Hypothalamus (tissue), 51 donors: ENCODE measurements at regions not wholly inside any gene's neighbourhood (a gene's known extent, or its start where the extent isn't known, plus 50 kb on each side); places are given as distances from the start of the nearest gene placed in this dataset.

Source experiments
- DNase-seq, 51 donors: peaks; one replicate each; lab custom pipeline; 2025; lab: John Stamatoyannopoulos, UW

DNA sequence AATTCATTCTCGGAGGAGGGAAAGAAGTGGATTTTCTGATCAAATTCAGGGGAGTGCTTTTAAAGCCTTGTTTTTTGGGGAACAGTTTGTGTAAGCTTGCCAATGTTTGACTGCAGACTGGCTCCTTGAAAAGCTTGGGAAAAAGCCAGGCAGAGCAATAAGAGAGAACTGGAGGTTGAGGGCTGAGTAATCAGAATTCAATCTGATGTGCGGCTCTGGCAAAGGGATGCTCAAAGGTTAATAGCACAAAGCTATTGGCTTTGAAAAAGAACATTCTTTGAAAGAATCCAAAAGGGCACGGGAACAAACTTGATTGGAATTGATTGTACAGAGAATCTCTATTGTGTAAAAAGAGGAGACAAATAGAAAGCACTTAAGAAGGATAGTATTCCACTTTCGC, 279.3 kb downstream of the YTHDC2 start:
- no peak for DNase-seq

DNA sequence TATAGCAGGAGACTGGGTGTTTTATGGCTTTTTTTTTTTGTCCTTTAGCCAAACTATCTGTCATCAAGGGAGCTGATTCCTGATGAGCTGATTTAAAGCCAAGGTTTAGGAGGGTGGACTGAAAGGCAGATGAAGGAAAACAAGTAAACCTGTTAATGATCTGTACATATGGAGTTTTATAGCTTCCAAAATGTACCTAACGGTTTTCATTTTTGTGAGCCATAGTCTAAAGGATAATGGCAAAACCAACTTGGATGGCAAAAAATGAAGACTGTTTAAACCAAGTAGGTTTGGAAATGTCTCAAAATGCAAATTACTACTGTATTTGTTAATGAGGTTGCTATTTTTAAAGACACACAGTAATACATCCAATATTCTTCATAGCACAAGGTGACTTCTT, 281.5 kb downstream of the YTHDC2 start:
- DNase-seq, result no peak

GRCh38 chr5:113800686-113801085, 287.2 kb downstream of the YTHDC2 start:
- DNase-seq, result no peak

GRCh38 chr5:113804264-113804663, 290.8 kb downstream of the YTHDC2 start:
- DNase-seq, result no peak

- no peak for DNase-seq
Observed at GRCh38 chr5:113804943-113805342, 291.4 kb downstream of the YTHDC2 start.

GRCh38 chr5:113806250-113806649, 292.8 kb downstream of the YTHDC2 start:
- DNase-seq, result peak in 2 of 51 donors; percentile 1 to 23

GRCh38 chr5:113806904-113807303, 293.4 kb downstream of the YTHDC2 start:
- peak in 8 of 51 donors; percentile 1 to 20 (median 5) for DNase-seq

- peak in 17 of 51 donors; percentile 1 to 47 (median 8) for DNase-seq
Observed at GRCh38 chr5:113807427-113807991, 294.0 kb downstream of the YTHDC2 start.

- no peak for DNase-seq
Observed at GRCh38 chr5:113808956-113809355, 295.5 kb downstream of the YTHDC2 start.

DNA sequence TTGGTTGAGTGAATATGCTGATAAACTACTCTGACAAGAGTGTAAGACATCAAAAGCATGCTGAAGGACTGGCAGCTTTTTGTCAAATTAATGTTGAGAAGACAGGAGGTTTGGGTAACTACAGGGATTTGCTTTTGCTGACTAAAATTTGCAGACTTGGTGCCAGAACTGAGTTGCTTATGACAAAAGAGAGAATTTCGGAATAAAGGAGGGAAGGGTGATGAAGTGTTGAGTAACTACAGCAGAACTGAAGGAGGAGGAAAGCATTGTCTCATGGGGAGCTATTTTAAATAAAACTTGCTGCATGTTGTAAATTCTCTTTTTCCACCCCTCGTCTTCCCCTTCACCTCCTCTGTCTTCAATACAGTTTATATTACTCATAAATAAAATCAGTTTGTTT, 296.1 kb downstream of the YTHDC2 start:
- no peak for DNase-seq

- DNase-seq, result no peak
Observed at GRCh38 chr5:113813466-113813865, 300.0 kb downstream of the YTHDC2 start.

- no peak for DNase-seq
Observed at GRCh38 chr5:113817683-113818082, 304.2 kb downstream of the YTHDC2 start.

DNA sequence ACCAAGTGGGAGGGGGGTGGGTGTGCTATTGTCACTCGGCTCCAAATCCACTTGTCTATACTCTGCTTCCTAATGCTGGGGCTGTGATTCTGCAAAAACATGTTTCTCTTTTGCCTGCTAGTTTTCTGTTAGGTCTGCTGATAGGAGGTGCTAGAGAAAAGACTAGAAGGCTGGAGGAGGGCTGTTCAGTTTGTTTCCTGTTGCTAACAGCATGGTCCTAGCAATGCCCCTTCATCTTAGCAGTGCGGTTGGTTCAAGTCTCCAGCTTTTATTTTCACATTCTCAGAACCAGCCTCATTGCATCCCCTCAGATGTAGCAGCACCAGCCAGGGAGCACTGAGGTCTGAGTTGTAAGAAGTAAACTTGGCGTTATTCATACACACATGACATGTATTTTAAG, 310.2 kb downstream of the YTHDC2 start:
- DNase-seq, result no peak

DNA sequence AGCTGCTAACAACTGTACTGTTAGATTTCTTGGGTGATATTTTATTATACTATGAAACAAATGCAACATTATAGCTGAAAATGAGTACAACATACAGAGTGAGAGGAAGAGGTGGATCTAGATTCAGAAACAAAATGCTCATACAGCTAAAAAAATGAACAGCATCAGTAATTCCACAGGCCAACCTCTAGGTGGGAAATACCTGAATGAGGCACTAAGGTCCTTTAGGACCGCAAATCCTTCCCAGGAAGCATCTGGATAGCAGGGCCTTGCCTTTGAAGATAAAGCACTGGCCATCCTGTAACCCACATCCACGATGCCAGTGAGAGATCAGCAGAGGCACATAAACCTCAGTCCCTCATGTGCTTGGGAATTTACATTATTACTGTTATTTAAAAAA, 310.8 kb downstream of the YTHDC2 start:
- DNase-seq, result no peak

GRCh38 chr5:113825176-113825575, 311.7 kb downstream of the YTHDC2 start:
- no peak for DNase-seq

- no peak for DNase-seq
Observed at GRCh38 chr5:113846941-113847340, 333.4 kb downstream of the YTHDC2 start.

GRCh38 chr5:113864437-113864836, 350.9 kb downstream of the YTHDC2 start:
- DNase-seq, result no peak

GRCh38 chr5:113866763-113867162, 353.3 kb downstream of the YTHDC2 start:
- no peak for DNase-seq

GRCh38 chr5:113869611-113870010, 356.1 kb downstream of the YTHDC2 start:
- no peak for DNase-seq

DNA sequence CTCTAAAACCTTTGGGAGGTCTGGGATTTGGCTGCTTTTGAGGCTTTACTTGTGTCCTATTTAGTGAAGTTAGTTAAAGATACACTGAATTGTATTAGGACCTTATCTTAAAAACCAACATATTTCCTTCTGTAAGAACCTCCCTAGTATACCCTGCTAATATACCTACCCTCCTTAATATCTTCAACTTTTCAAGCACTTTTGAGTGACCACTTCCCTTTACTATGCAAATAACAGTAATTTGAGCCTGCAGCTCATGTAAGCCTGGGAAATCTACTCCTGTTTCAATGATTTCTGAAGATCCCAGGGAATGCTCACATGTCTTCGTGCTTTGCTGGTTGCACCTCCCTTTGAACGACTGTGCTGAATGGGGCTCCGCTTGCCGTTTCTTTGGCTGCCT, 358.5 kb downstream of the YTHDC2 start:
- no peak for DNase-seq

- no peak for DNase-seq
Observed at GRCh38 chr5:113875096-113875495, 361.6 kb downstream of the YTHDC2 start.

DNA sequence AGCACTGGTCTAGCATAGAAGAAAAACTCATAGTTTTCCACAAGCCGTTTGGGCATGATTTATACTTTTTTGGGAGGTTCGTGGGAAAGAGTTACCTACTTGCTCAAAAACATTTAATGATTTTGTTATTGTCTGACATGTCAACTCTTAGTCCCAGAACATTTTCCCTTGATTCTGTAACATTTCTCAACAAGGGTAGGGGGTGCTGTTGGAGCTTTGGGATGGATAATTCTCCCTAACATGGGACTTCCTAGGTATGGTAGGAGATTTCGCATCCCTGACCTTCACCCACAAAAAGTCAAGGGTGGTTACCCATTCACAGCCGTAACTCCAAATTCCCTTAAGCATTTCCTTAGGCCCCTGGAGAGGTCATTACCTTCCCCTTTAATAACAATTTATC, 378.0 kb downstream of the YTHDC2 start:
- DNase-seq, result no peak

DNA sequence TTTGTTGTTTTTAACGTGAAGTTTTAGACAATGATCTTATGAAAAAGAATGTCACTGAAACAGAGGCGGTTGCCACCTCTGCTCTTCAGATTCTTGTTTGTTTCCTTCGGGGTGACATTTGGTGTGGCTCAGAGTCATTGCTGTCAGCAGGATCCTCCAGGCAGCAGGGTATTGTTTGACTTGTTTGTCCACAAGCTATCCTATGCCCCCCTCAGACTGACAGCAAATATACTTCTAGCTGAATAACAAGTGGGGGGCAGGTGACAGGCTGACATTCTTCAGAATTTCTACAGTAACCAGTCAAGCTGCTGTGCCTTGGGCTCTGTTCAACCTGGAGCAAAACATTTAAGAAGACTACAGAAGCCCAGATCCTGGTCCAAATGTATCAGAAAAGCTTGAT, 383.3 kb downstream of the YTHDC2 start:
- no peak for DNase-seq
